Fibroblast of skin of back (primary cell): ENCODE measurements at regions not wholly inside any gene's neighbourhood (a gene's known extent, or its start where the extent isn't known, plus 50 kb on each side); places are given as distances from the start of the nearest gene placed in this dataset.

Experiments
- DNase-seq: peaks from one replicate; pipeline ENCODE4 v3.0.0-alpha.2; 2013

DNA sequence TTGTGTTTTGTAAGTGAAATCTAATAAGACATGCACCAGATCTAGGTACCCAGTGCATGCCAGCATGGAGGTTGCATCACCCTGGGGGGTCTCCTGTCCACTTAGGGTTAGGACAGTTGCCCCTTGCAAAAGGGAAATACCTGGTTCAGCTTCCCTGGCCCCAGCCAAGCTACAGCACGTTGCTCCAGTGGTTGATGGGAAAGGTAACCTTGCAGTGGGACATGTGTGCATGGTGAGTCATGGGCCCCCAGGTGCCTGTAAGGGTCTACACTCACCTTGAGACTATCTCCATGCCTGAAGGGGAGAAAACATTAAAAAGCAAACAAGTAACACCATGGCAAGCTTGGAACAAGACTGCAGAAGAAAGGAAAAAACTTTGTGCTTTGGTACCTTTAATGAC lies 143.9 kb downstream of the LSM5 start:
- DNase-seq = no peak

DNA sequence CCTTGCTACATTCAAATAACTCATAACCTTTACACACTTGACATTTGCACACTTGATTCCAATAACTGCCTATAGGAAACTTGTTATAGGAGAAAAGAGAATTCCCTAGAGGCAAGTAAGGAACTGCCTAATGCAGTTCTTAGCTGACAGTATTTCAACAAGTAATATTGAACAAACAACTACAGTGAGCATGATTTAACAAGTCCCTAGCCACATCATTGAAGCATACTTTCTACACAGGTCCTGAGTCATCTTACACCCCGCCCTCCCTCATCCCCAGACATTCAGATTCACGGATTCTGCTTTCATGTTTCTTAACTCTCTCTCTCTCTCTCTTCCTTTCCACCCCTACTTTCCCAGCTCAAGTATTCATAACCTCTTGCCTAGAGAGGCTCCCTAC lies 153.5 kb downstream of the LSM5 start:
- no peak for DNase-seq

DNA sequence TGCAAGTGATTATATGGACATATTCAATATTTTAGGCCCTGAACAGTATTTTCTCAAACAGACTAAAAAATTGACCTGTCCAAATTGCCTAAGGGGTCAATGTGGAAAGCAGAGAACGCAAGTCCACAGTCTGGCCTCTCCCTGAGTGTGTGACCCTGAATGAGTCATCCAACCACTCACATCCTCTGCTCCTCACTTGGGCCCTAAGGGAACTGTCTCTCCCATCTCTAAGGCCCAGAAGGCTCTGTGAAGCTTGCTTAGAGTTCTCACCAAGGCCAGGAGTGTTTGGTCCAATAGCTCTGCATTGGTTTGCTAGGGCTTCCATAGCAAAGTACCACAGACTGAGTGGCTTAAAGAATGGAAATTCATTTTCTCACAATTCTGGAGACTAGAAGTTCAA lies 155.1 kb downstream of the LSM5 start:
- DNase-seq = no peak

DNA sequence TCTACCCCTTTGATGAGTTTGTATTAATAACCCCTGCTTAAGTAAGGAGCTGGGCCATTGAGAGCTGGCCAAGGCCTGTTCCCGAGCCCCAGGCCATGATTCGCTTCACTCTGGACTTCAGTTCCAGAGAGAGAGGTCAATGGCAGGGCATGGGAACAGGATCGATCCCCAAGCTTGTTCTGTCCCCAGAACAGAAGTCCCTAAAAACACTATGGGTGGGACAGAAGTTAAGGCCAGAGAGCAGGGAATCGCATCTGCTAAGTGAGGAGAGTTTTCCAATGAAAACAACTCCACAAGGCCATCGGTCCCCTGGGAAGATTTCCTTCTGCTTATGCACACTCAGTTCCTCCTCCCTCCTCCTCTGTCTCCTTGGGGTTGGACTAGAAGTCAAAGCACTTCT lies 159.6 kb downstream of the LSM5 start:
- no peak for DNase-seq

DNA sequence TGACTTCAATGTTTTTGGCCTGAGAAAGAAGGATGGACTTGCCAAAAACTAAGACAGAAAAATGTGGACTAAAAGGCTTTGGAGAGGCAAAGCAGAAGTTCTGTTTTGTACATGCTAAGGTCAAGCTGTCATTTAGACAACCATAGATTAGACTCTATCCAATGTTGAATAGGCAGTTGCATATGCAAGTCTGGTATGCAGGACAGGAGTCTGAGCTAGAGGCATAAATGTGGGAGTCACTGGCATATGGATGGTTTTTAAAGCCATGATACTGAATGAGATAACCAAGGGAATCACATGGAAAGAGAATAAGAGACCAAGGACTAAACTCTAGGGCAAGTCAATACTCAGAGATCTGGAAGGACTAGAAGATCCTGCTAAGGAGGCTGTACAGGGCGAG lies 164.1 kb downstream of the LSM5 start:
- no peak for DNase-seq

DNA sequence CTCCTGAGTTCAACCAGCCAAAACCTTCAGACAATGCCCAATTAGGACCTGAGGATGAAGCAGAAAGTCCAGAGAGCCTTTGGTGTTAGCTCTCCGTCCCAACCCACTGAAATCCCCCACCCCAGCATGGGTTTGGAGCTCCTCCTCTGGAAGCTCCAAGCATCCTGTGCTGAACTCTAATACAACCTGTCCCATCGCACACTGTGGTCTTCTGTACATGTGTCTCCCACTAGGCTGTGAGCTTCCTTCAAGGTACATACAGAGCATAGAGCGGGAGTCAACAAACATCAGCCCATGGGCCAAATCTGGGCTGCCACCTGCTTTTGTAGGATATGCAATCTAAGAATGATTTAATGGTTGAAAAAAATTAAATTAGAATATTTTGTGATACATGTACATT lies 166.5 kb downstream of the LSM5 start:
- DNase-seq = no peak

DNA sequence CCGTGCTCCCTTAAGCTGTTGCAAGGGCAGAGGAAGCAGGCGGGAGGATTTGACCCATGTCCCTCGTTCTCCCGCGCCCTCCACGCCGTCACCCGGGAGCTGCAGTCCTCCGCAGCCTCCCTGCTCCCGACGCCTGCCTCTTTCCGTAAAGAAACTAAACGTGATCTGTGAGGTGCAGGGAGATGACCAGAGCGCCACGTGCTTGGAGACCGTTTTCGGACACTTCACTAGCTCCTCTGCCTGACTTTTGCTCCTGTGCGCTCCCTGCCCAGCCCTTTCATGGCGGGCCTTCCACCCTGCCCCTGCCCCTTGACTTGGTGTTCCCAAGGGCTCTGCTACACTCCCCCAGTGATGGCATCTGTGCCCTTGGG lies 171.2 kb downstream of the LSM5 start:
- no peak for DNase-seq

DNA sequence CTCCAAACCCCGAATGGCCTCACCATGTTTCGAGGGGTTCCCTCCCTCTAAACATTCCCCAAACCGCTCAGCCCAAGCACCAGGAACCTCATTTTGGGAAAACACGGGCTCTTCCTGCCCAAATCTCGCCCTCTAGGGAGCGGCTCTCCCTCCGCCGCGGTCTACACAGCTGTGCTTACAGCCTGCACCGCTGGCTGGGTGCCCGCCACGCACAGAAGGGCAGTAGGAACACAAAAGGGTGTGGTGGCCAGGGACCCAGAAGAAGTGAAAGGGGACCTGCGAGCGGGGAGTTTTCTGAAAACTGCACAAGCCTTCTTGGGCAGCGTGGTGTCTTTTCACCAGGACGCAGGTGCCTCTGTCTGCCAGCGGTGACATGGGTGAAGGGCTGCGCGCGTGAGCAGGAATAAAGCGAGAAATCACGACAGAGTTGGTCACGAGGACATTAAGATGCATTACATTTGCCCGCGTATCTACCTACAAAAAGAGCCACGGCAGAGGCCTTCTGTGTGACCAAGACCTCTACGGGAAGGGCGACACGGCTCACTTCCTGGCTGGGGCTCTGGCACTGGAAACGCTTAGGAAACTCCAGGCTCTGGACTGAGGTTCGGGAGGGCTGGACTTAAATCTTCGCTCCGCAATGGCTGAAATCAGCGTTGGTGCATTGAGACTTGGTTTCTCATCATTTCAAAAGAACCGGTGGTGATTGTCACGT lies 171.7 kb downstream of the LSM5 start:
- no peak for DNase-seq

DNA sequence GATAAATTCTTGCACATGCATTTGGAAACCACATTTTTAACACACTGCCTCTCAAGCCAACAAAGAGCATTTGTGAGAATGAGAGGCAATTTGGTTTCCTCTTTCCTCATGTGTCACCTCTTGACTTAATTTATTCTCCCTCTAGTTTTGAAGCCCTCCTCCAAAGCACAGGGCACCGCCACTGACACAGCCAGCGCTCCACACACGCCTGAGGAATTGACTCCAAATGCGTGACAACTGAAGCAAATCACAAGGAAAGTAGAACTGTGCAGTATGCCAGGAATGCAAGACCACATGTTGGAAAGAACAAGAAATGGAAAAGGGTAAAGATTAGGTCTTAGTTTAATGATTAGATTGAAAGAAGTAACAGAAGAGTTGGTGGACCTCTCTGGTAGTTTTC lies 173.3 kb downstream of the LSM5 start:
- DNase-seq = no peak

DNA sequence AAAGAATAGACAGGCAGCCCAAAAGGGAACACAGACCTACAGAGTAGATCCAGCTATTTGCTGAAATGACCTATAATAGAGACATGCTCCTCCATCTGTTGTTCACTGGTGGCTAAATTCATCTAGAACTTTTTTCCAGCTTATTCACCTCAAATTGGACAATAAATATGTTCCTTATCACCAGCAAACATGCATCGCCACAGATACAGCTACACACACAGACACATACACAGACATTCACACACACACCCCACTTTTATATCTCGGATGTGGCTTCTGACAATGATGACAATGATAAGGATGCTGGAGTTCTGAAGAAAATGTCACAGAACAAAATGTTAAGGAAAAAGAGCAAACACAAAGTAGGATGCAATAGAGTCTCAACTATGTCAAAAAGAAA lies 175.4 kb downstream of the LSM5 start:
- DNase-seq = no peak

DNA sequence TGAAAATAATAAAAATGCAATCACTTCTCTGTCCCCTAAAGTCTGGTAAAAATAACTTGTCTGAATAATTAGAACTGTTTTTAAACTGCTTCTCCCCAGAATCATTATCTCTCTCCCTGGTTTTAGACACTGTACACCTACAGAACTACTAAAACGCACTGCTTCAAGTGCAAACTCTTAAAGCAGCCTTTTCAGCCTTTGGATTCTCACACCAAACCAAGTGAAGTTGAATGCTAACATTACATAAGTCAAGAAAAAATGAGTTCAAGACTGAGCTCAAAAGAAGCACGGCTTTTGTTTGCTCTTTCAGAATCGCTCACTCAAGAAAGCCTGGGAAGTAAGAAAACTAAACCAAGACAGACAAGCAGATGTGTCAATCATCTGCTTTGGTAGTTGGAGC lies 188.8 kb downstream of the LSM5 start:
- DNase-seq = no peak

DNA sequence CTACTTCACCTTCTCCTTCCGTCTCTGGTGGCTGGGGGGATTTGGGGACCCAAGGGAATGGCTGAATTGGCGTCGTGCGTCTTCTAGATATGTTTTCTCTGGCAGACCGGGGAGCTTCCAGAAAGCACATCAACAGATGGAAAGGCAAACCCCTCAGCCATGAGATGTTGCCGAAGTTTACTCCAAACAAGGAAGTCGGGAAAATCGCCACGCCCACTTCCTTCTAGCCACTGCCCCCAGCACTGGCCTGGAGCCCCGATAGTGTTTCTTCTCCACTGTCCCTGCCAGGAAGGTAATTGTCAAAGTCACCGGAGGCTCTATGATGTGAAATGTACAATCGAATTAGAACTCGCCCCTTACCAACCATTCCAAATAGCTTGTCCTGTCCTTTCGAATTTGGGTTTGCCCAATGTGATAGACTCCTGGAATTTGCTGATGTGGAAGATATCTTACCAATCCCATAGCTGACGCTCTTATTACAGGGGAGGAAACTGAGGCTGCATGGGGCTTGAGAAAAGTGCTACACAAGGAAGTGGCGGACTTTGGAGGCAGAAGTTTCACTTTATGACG lies 191.0 kb downstream of the LSM5 start:
- peak; percentile 6 for DNase-seq

DNA sequence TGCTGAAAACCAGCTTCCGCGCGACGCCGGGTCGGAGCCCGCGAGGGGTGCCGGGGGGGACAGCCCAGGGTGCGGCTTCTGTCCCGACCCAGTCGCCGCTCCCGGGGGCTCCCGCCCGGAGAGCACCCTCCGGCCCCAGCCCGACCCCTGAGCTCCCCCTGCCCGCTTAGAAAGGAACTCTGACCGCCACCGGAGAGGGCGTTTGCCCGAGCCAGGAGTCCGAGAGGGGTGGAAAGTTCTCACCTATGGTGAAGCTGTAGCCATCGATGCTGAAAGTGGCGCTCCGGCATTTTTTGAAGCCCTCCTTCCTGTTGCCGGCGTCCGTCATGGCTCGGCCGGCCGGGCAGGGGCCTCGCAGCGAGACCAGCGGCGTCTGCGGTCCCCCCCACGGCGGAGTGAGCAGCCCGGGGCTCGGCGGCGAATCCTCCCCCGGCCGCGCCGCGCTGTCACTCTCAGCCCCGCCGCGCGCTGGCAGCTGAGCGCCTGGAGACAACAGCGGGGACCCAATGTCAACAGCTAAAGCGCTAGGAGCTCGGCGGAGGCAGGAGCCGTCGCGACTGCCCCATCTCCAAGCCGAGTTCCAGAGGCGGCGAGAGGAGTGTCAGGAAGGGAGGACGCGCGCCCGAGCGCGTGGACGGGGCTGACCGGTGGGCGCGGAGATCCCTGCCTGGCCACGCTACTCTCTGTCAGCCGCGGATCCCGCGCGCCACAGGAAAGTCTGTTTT lies 191.6 kb downstream of the LSM5 start:
- peak; percentile 9 for DNase-seq

DNA sequence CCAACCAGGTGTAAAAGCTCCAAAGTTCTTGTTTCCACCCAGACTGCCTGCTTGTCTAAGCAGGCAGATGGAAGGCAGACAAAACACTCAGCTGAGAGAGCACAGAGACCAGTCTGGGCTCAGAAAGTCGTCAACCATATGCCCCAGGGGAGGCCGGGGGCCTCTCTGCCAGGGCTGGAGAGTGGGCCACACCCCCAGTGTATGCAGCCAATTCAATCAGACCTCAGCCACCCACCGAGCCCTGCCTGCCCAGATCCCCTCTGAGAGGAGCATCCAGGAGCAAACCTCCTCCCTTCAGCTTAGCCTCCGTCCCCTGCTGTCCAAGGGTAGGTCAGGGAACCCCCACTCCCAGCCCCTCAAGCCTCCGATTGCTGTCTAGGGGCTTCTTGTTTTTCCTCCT lies 196.3 kb downstream of the LSM5 start:
- DNase-seq = no peak

DNA sequence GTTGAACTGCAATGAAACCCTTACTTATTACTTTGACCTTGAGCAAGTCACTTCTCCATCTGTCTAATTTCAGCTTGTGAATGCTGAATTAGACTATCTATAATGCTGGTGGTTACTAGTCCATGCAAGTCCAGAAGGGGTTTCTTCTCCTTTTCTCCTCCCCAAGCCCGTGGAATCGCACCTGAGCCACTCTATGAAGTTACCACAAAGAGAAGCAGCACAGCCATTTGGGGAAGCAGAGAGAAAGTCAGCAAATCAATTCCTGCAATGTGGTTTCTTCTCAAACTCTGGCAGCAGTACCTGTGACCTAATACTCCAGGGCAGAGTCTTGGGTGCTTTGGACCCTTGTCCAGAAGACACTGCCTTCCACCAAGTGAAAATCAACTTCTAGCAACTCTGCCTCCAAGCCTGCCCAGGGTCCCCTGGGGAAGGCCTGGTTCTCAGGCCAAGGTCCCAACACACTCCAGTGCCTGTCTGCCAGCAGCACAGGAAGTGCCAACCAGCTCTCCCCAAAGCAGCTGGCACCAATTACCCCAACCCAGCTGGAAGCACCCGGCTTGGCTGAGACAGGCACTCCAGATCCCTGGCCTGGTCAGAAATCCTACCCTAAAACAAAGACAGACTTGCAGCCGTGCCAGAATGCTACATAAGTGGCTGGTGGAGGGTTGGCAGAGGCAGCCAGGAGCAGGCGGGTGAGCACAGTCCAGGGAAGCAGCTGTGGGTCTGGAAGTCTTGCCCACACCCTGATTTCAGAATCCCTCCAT lies 200.3 kb downstream of the LSM5 start:
- no peak for DNase-seq

DNA sequence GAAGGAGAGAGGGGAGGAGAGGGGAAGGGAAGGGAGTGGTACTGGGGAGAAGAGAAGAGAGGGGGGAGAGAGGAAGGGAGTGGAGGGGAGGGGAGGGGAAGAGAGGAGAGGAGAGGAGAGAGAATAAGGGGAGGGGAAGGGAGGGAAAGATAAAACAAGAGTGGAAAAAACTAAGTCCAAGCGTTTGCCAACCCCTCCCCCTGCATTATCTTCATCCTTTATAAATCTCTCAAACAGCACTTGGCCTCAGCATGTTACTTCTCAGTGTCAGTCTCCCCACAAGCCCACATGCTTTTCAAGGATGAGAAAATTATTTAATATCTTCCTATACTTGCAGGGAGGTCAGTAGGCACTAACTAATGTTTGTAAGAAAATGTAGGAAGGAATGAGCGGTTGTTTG lies 204.5 kb downstream of the LSM5 start:
- no peak for DNase-seq

DNA sequence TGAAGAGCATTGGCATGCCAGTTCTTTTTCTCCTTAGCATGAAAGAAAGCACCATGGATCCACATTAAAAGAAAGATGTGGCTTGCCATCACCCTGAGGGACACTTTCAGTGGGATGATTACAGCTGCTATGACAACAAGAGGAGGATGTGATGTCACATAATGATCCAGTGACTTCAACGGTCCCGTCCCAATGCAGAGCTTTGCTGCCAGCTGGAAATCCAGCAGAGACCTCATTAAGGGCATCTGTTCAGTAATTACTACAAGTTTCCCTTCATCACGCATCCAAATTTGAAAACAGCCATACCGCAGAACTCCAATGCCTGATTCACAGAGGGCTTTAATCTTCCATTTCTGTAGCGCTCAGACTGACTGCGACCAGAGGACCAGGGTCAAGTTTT lies 206.6 kb downstream of the LSM5 start:
- no peak for DNase-seq

DNA sequence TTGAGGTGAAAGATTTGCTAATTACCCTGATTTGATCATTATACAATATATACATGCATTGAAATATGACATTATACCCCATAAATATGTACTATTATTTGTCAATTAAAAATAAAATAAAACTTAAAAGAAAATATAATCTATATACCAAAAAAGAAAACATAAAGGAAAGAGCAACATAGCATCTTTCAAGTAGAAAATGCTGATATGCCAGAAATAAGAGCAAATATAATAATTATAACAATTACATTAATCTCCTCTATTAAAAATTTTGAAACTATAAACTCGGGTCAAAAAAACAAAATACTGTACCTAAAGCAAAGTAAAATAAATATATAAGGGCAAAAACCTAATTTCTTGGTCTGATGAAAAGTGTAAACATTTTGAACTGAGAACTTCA lies 209.3 kb upstream of the PDE1C start:
- no peak for DNase-seq

DNA sequence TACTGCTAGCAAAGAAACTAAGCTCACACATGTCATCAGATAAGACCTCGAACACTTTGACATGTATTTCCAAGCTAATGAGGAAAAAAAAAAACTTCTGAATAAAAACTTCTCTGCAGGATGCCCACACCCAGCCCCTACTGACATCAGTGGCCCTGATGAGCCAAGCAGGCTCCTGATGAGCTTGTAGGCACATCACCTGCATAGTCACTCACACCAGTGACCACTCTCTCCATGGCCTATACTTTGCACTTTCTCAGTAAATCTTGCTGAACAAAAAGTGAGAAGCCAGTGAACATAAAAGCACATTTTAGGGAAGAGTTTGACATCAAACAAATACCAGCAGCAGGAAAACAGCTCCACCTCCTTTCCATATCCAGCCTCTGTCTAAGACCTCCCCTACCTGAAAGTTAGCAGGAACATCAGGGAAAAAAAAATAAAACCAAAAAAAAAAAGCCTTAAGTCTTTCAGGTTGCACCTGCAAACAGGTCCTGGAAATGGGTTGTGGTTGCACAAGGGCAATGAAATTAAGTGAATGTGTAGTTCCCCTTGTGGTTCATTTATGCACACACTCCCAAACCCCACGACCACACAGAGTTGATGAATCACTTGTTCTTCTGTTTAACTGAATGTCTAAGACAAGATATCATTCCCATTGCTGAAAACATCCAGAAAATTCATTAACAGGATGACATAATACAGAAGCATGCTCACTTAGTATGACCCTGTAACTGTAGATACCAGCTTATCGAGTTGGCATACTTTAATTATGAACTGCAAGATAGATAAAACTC lies 205.2 kb upstream of the PDE1C start:
- no peak for DNase-seq

DNA sequence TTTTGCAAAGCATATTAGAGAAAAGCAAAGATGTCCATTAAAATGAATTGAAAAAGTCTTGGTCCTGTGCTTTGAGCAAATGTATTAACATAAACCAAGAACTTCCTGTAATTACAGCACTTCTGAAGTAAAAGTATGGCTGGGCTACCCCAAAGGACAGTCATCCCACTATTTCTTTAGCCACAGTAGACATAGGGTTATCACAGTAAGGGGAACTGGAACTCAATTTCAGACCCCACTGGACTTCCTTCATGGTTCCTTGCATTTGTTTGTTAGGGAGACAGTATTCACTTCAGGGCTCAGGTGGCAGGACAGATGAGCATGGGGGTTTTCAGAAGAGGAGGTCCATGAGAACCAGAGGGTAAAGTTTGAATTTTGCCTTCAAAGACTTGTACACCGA lies 203.1 kb upstream of the PDE1C start:
- no peak for DNase-seq

DNA sequence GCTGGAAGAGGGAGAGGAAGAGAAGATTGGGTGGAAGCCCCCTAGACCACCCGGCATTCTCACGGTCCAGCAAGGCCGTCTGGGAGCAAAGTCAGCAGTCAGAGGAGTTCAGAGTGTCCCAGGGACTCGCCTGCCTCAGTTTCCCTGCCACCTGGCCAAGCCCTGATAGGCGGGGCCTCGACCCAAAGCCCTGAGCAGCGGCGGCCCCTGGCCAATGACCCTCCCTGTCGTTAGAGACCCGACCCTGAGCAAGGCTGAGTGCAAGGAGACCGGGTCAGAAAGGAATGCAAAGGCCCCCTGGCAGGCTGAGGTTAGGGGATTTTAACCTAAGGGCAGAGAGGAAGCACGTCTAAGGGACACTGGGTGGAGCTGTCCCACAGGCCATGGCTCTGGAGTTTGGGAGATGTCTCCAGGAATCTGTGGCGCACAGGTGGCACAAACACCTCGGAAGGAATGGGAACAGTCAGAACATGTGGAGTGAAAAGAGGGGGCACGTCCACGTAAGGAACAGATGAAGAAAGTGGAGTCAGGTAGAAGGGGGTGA lies 196.8 kb upstream of the PDE1C start:
- no peak for DNase-seq

DNA sequence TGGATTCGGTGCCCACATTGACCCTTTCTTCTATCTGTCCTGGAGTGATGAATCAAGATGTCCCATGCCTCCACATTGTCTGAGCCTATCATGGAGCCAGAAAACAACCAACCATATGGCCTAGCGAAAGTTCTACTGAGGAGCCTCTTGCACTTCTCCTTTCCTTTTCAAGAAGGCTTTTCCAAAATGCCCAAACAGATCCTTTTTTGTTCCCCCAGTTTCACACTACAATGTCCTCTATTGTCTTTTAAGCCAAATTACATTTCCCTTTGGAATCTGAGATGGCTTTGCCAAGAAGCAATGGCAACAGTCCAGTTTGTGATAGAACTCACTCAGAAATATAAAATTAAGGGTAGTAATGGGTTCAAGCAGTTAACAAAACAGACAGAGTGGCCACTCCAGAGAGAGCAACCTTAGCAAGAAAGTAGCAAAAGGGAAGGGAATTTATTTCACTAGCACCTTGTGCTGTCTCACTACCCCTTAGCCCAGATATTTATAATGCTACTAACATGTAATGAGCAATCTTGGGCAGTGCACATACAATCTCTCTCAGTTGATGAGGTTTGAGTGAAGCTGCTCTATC lies 194.6 kb upstream of the PDE1C start:
- DNase-seq = no peak
